Gastrocnemius medialis (tissue), 4 donors: ENCODE measurements at regions not wholly inside any gene's neighbourhood (a gene's known extent, or its start where the extent isn't known, plus 50 kb on each side); places are given as distances from the start of the nearest gene placed in this dataset.

Source experiments
- POLR2A ChIP-seq, 2 donors: fragments of 450-650 bp; IDR thresholded peaks; one replicate each; pipeline ENCODE4 v1.6.1; 2017; ENCODE audit warnings: antibody characterized with exemption in 2 of 2, mild to moderate bottlenecking in 2 of 2, moderate library complexity in 2 of 2
- TF ChIP-seq, protein P1 (sequence below), 5 experiments: fragments of 450-650 bp in 3 of 5; fragments of 200-600 bp in 2 of 5; sonication (generic) in 2 of 5; IDR thresholded peaks in 4 of 5; conservative IDR thresholded peaks in 1 of 5; 1 replicate in 4 of 5; 2 replicates in 1 of 5; pipeline ENCODE4 v1.5.1; 2016 to 2019; ENCODE audit warnings: antibody characterized with exemption in 5 of 5, mild to moderate bottlenecking in 3 of 5, moderate library complexity in 3 of 5

DNA sequence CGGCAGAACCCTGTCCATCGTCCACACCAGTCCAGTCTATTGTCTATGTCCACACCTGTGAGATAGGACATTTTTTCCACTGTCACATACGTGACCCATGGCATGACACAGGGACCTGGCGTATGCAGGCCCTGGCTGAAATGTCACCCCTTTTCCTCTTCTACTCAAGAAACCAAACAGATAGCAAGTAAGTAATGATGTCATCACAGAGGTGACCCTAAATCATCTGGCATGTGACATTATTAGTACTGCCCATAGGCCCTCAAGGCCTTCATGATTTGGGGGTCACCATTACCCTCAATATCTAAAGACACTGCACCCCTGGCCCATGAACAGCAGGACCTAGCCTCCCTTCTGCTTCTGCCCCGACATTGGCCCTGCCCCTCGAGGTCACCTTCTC lies 88.3 kb downstream of the LHX2 start:
- TF ChIP-seq, protein P1, sequence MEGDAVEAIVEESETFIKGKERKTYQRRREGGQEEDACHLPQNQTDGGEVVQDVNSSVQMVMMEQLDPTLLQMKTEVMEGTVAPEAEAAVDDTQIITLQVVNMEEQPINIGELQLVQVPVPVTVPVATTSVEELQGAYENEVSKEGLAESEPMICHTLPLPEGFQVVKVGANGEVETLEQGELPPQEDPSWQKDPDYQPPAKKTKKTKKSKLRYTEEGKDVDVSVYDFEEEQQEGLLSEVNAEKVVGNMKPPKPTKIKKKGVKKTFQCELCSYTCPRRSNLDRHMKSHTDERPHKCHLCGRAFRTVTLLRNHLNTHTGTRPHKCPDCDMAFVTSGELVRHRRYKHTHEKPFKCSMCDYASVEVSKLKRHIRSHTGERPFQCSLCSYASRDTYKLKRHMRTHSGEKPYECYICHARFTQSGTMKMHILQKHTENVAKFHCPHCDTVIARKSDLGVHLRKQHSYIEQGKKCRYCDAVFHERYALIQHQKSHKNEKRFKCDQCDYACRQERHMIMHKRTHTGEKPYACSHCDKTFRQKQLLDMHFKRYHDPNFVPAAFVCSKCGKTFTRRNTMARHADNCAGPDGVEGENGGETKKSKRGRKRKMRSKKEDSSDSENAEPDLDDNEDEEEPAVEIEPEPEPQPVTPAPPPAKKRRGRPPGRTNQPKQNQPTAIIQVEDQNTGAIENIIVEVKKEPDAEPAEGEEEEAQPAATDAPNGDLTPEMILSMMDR (IDR thresholded peaks at IDR 0.05 in 4 of 5, conservative IDR thresholded peaks at IDR 0.05 in 1 of 5), result no peak
- no peak for TF ChIP-seq POLR2A (IDR thresholded peaks at IDR 0.05)
